Stomach (tissue), 8 donors: ENCODE measurements at regions not wholly inside any gene's neighbourhood (a gene's known extent, or its start where the extent isn't known, plus 50 kb on each side); places are given as distances from the start of the nearest gene placed in this dataset.

Source experiments
- DNase-seq, 2 donors: peaks; one replicate each; pipeline versions ENCODE4 v3.0.0 to v3.0.0-alpha.2; 2013 to 2019
- H3K27ac ChIP-seq, 5 donors: fragments of 200-600 bp in 4 of 5; sonication (generic) in 4 of 5; one replicate each; pipeline ENCODE4 v1.5.1; 2013 to 2019; ENCODE audit warnings: mild to moderate bottlenecking in 1 of 5, moderate library complexity in 1 of 5
- H3K27me3 ChIP-seq, 3 donors: fragments of 200-600 bp; sonication (generic); one replicate each; pipeline ENCODE4 v1.5.1; 2017 to 2019; ENCODE audit warnings: mixed run types in 1 of 3
- H3K36me3 ChIP-seq, 4 donors: fragments of 200-600 bp; sonication (generic); 1 replicate in 3 of 4; 2 replicates in 1 of 4; pipeline ENCODE4 v1.5.1; 2016 to 2019
- H3K4me1 ChIP-seq, 4 donors: fragments of 200-600 bp; sonication (generic); one replicate each; pipeline ENCODE4 v1.5.1; 2016 to 2019
- H3K4me3 ChIP-seq, 4 donors: fragments of 200-600 bp; sonication (generic) in 3 of 4; one replicate each; pipeline ENCODE4 v1.5.1; 2016 to 2019; ENCODE audit warnings: mild to moderate bottlenecking in 1 of 4
- H3K9me3 ChIP-seq, 4 donors: fragments of 200-600 bp; sonication (generic); one replicate each; pipeline ENCODE4 v1.5.1; 2016 to 2019
- CTCF ChIP-seq, 7 experiments: fragments of 450-650 bp in 4 of 7; fragments of 200-600 bp in 3 of 7; sonication (generic) in 3 of 7; IDR thresholded peaks; one replicate each; pipeline ENCODE4 v1.5.1; 2016 to 2019; ENCODE audit warnings: antibody characterized with exemption in 7 of 7, control low read depth in 2 of 7, mild to moderate bottlenecking in 1 of 7
- EP300 ChIP-seq: sonication (generic); formaldehyde crosslinking; IDR thresholded peaks from one replicate; pipeline ENCODE4 v1.6.1; 2017; ENCODE audit warnings: antibody characterized with exemption
- POLR2A ChIP-seq, 4 donors: fragments of 450-650 bp; IDR thresholded peaks; one replicate each; pipeline ENCODE4 v1.6.1; 2016; ENCODE audit warnings: antibody characterized with exemption in 4 of 4, control low read depth in 2 of 4, mild to moderate bottlenecking in 1 of 4, moderate library complexity in 1 of 4
- POLR2AphosphoS5 ChIP-seq, 3 donors: sonication (generic); formaldehyde crosslinking; IDR thresholded peaks; one replicate each; pipeline ENCODE4 v1.6.1; 2016; ENCODE audit warnings: antibody characterized with exemption in 3 of 3
- whole genome bisulfite sequencing, 5 donors: extraction: QIAGEN DNeasy Blood & Tissue Kit in 3 of 5; methylation state at CpG; one replicate each; pipeline versions ENCODE4 v1.1.5 to v1.1.7; 2013 to 2018; 5-methylcytosine and 5-hydroxymethylcytosine counted together
- intact Hi-C: fragments of 100-400 bp; cut with DNase I; formaldehyde crosslinking; loops from one replicate; pipeline ENCODE4 v1.15.1; 2023; ENCODE audit warnings: low total_unique reads
- donor health status: healthy with polysubstance abuse.
- donor health status: Bipolar disorder and iron deficiency.
- donor health status: healthy.

GRCh38 chr14:82345184-82345583 is 811.5 kb upstream of the SEL1L start:
- no peak for DNase-seq
- no peaks in the 10 kb centered on the region for H3K4me1 ChIP-seq
- H3K4me3 ChIP-seq: no peak overlapping the region
- H3K27me3 ChIP-seq: no peaks in the 10 kb centered on the region
- H3K9me3 ChIP-seq: peaks cover 0 to 7% (median 0%) of the 10 kb centered on the region in 4 donors
- intact Hi-C loops: no loop called here
- TF ChIP-seq POLR2AphosphoS5 (IDR thresholded peaks at IDR 0.05): no peak
- H3K36me3 ChIP-seq: no peaks in the 10 kb centered on the region
- H3K27ac ChIP-seq: no peak overlapping the region

GRCh38 chr14:82354126-82354525 is 820.5 kb upstream of the SEL1L start:
- H3K9me3 ChIP-seq: peaks cover 0 to 4% (median 0%) of the 10 kb centered on the region in 4 donors
- TF ChIP-seq POLR2AphosphoS5 (IDR thresholded peaks at IDR 0.05) (no peak), CTCF (IDR thresholded peaks at IDR 0.05) (no peak), POLR2A (IDR thresholded peaks at IDR 0.05) (no peak), EP300 (no peak)
- DNase-seq: no peak
- H3K27me3 ChIP-seq: no peaks in the 10 kb centered on the region
- H3K4me3 ChIP-seq: no peak overlapping the region
- H3K4me1 ChIP-seq: no peaks in the 10 kb centered on the region
- intact Hi-C loops: no loop called here
- H3K27ac ChIP-seq: no peak overlapping the region
- H3K36me3 ChIP-seq: no peaks in the 10 kb centered on the region

- H3K36me3 ChIP-seq: no peaks in the 10 kb centered on the region
- TF ChIP-seq EP300: no peak
- H3K27me3 ChIP-seq: no peaks in the 10 kb centered on the region
- WGBS, 5 donors: 66 to 77% (median 72%) methylated on average over 3 of the region's 3 CpGs
- no peak overlapping the region for H3K27ac ChIP-seq
- peaks cover 0 to 4% (median 0%) of the 10 kb centered on the region in 4 donors for H3K9me3 ChIP-seq
- intact Hi-C loops: no loop called here
- DNase-seq: no peak
- H3K4me1 ChIP-seq: peaks cover 0 to 7% (median 0%) of the 10 kb centered on the region in 4 donors
- no peak overlapping the region for H3K4me3 ChIP-seq
Measured at GRCh38 chr14:82359201-82359600, 825.5 kb upstream of the SEL1L start.

GRCh38 chr14:82362452-82362851 is 828.8 kb upstream of the SEL1L start:
- no peaks in the 10 kb centered on the region for H3K27me3 ChIP-seq
- TF ChIP-seq CTCF (IDR thresholded peaks at IDR 0.05): no peak
- no peak for TF ChIP-seq POLR2AphosphoS5 (IDR thresholded peaks at IDR 0.05)
- no peak for TF ChIP-seq EP300
- TF ChIP-seq POLR2A (IDR thresholded peaks at IDR 0.05): no peak
- no peak for DNase-seq
- intact Hi-C loops: no loop called here
- no peaks in the 10 kb centered on the region for H3K36me3 ChIP-seq
- no peak overlapping the region for H3K27ac ChIP-seq
- H3K4me1 ChIP-seq: peaks cover 0 to 7% (median 0%) of the 10 kb centered on the region in 4 donors
- H3K4me3 ChIP-seq: no peak overlapping the region
- no peaks in the 10 kb centered on the region for H3K9me3 ChIP-seq

- Histone ChIP-seq H3K36me3 (no peaks in the 10 kb centered on the region), H3K9me3 (peaks cover 0 to 11% (median 2%) of the 10 kb centered on the region in 4 donors), H3K4me3 (no peak overlapping the region), H3K4me1 (peaks cover 0 to 7% (median 0%) of the 10 kb centered on the region in 4 donors), H3K27ac (no peak overlapping the region), H3K27me3 (no peaks in the 10 kb centered on the region)
- intact Hi-C loops: no loop called here
- no peak for TF ChIP-seq POLR2A (IDR thresholded peaks at IDR 0.05)
- 85 to 90% (median 89%) methylated on average over 4 of the region's 4 CpGs for WGBS, 5 donors
- DNase-seq: no peak
Measured at GRCh38 chr14:82365471-82365870, 831.8 kb upstream of the SEL1L start.

GRCh38 chr14:82366803-82367202 is 833.1 kb upstream of the SEL1L start:
- no peak for DNase-seq
- no peak overlapping the region for H3K27ac ChIP-seq
- H3K9me3 ChIP-seq: peaks cover 0 to 11% (median 2%) of the 10 kb centered on the region in 4 donors
- TF ChIP-seq CTCF (IDR thresholded peaks at IDR 0.05): no peak
- no peak for TF ChIP-seq EP300
- no peak for TF ChIP-seq POLR2A (IDR thresholded peaks at IDR 0.05)
- no peak for TF ChIP-seq POLR2AphosphoS5 (IDR thresholded peaks at IDR 0.05)
- no peaks in the 10 kb centered on the region for H3K27me3 ChIP-seq
- H3K4me1 ChIP-seq: peaks cover 0 to 7% (median 0%) of the 10 kb centered on the region in 4 donors
- no peak overlapping the region for H3K4me3 ChIP-seq
- no peaks in the 10 kb centered on the region for H3K36me3 ChIP-seq
- intact Hi-C loops: no loop called here
- WGBS, 5 donors: 69 to 79% (median 72%) methylated on average over 2 of the region's 2 CpGs
